Activated CD8-positive, alpha-beta memory T cell treated with anti-CD3 and anti-CD28 coated beads, Interleukin-2, amount 50 U/mL, for 48 hours (primary cell): ENCODE measurements at regions not wholly inside any gene's neighbourhood (a gene's known extent, or its start where the extent isn't known, plus 50 kb on each side); places are given as distances from the start of the nearest gene placed in this dataset.

Experiments
- DNase-seq: peaks from one replicate; pipeline ENCODE4 v3.0.0-alpha.2; 2020

DNA sequence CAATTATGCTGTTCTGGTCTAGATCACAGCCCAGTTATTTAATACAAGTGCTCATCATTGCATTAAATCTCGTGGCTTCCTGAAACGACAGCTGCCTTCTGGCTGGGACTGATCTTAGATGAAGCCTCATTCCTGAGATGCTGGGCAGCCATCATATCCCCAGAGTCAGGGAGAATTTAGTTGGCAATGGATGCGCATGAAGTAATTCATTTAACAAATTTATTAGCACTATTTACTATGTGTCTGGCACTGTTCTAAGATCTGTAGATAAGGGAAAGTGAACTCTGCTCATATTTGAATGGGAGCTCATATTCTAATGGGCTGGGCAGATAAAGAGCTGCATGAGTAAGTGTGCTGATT, 244.7 kb downstream of the KCNS3 start:
- DNase-seq = no peak

DNA sequence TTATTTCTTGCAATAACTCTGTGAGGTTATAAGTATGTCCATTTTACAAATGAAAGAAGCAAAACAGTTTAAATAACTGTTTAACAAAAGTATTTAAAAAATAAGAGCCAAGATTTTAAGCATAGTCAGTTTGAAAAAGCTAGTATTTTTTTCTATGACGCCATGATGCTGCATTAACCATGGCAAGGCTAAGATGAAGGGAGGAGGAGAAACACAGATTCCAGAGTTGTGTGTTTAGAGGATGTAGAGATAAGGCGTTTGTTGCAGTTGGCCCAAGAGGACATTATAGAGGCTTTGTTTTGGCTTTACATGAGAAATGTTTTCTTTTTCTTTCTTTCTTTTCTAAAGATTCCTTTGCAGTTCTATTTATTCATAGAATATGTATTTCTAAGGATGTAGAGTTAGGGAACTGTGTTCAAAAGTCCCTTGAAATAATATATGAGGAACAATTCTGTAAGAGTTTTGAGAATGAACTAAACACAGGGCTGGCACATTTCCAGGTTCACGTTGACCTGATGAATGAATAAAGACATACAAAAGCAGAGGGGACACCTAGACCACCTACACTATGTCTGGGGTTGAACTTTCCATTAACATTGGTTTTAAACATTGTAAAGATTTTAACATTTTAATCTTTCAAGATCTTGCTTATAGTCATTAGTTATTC, 244.2 kb downstream of the KCNS3 start:
- DNase-seq = no peak

DNA sequence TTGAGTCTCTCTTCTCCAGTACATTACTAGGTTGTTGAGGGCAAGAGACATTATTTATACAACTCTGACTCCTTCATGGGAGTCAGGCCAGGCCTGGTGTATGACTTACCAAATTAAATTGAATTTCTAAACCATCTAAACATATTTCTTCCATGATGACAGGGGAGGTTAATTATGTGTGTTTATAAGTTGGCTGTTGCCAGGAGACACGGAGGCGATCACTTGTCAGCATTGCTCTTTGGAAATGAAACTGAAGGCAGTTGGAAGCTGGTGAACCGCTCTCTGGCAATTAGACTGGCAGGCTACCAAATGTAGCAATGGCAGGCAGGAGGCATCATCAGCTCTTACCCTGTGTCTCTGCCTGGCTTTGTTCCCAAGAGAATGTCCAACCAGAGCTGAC, 241.4 kb downstream of the KCNS3 start:
- no peak for DNase-seq

DNA sequence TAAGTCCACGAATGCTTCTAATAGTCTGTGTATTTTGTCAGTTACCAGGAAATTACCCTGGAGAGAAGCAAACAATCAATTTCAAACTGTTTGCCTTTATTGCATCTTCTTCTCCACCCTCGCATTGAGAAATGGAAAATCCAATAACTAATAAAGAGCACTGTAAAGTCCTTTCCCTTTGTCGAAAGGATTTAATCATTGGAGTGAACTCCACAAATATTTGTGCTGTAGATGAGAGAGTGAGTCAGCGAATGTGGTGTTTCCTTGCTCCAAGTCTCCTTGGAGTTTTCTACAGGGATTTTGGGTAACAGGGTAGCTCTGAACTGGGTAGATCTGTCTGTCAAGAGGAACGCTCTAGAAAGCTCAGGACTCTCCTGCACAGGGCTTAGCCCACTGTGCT, 240.2 kb downstream of the KCNS3 start:
- no peak for DNase-seq

DNA sequence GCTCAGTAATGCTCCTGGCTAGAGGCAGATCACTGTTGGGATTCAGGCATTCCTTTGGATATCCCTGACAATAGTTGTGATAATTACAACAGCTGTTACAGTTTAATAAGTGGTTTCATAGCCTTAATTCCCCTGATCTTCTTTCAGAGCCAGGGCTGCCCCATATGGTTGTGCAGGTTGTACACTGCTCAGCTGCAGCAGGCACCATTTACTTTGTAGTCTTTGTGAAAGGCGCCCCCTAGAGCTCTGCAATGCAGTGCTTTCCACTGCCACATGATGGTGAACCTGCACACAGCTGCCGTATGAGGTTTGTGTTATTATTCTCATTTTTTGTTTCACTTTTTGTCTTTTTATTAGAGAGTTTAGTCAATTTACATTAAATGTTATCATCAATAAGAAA, 239.1 kb downstream of the KCNS3 start:
- no peak for DNase-seq

DNA sequence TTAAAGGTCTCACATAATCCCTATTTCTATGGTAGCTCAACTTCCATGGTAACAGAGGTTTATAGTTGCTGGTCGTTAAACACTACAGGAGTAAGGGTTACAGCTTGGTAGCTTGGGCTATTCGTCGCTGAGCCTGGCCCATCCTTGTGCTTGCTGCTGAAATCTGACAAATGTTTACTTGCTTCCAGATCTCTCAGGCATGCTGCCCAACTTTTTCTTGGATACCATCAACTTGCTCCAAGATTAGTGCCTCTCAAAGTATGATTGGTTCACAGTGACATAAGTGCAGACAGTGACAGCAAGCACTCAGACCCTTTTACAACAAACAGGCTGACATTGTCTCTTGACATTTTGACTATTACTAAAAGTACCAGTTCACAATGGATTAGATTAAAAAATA, 231.8 kb downstream of the KCNS3 start:
- no peak for DNase-seq

DNA sequence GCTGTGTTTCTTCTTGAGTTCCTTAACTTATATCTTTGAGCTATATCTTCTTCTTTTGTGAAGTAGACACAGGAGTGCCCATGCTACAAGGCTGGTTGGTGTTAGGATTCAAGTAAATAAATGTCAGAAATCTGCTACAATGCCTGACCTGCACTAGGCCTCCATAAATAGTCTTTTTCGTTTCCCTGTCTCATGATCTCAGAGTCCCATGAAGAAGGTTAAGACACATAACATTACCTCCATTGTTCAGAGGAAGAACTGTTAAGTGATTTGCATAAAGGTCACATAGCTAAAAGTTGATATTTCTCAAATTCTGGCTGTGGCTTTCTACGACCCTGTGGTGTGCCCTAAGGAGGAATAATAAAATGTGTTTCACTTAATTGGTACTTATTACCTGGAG, 228.4 kb downstream of the KCNS3 start:
- no peak for DNase-seq

DNA sequence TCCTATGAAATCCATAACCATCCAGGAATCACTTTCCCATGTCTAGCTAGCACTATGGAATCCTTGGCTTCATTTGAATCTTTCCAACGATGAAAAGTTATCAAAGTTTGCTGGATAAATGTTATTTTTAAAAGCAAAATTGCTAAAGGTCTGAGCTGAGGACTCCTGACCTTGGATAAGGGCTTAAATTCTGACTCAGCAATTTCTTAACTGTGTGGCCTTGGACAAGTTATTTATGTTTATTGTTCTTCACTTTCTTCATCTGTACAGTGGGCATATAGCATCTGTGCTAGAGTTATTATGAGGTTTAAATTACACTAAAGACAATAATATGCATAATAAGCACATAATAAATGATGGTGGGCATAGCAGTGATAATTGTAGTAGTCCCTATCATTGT, 227.5 kb downstream of the KCNS3 start:
- no peak for DNase-seq

DNA sequence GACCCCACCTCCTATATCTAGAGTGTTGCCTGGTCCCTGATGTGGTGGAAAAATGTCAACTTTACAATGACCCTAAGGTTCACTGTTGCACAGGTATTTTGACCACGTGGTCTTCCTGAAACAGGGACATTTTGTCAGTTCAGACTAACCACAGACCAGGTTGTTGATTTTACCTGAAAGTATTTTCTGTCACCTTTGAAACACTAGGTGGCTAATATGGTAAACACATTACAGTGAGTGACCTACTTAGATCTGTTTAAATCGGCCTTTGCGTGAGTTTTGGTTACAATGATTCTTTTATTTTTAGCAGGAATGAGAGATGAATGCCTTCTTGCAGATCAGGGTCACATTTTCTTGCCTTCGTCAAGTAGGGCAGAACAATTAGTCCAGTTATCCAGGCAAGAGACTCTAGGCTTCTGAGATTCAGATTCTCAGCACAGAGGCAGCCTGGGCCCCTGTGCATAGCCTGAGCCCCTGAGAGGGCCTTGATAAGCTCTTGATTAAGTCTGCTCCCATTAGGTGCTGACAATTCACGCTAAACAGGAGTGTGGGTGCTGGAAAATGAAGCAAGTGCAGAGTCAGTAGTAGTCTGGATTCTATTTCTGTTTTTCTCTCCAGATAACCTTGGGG, 226.2 kb downstream of the KCNS3 start:
- DNase-seq = no peak

DNA sequence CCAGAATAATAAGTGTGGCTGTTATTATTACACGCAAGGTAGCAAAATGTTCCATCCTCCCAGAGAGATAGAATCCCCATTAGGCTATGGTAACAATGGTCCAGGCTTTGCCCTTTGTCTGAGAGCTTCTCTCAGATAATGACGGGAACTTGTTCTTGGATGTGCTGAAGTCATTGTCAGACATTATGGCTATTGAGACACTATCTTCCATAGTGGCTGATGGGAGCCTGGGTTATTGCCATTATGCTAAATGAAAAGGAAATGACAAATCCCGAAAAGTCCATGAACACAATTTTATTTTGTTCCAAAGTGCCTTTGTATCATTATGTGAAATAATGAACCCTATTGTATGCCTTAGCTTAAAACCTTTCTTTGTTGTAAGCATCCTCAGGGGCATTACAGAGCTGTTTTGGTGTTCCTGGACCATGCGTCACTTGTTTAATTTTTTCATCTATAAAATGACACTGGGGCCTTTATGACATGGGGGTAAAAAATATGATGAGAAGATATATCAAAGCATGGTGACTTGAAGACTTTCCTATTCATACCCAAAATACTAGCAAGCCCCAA, 218.5 kb downstream of the KCNS3 start:
- DNase-seq = no peak

DNA sequence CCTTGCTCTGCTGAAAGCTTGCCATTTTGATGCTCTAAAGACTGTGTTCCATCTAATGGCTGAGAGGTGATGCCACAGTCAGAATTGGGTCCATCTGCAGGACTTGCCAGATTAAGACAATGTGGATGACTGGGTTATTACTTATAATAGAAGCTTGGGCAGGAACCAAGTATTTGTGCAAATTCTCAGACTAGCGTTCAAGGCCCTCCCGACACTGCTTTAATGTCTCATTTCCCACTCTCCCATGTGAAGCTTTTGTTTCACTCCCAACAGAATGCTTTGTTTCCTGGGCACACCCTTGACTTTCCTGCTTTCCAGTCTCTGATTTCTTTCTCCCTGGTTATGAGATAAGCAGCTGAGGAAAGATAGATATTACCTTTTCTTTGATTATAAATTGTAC, 215.8 kb downstream of the KCNS3 start:
- no peak for DNase-seq

DNA sequence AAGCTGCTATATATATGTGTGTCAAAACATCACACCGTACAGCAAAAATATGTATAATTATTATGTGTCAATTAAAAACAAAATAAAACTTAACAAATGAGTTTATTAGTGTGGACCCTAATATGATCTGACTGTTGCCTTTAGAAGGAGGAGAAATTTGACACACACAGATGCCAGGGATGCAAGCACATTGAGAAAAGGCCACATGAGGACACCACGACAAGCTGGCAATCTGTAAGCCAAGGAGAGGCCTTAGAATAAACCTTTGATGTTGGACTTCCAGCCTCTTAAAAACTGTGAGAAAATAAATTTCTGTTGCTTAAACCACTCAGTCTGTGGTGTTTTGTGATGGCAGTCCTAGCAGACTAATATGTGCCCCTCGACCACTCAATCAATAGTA, 214.7 kb downstream of the KCNS3 start:
- no peak for DNase-seq

DNA sequence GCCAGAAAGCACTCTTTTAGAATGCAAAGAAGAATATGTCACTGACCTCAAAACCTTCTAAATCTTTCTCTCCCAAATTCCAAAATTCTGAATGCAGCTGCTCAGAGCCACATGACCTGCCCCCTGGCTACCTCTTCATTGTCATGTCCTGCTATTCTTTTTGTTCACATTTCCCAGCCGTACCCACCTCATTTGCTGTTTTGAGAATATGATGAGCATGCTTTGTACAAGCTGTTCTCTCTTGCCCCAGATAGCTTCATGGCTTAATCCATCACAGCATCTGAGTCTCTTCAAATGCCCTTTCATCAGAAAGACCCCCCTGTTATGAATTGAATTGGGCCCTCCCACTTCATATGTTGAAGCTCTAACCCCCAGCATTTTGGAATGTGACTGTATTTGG, 214.3 kb downstream of the KCNS3 start:
- no peak for DNase-seq

DNA sequence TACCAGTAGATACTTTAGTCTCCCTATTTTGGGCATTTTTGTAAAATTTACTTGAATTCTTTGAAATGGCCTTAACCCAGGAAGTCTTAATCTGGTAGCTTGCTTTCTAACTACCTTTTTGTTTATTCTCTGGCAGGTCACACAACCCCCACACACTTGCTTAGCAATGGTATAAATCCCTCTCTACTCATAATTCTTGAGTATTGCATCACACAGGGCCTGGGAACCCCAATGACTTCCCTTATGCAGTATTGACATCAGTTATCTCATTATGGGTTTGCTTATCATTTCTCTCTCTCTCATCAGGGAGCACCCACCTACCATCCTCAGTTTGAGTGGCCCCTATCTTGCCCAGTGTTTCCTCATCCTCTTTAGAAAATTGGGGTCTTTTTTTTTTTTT, 207.1 kb downstream of the KCNS3 start:
- DNase-seq = no peak

DNA sequence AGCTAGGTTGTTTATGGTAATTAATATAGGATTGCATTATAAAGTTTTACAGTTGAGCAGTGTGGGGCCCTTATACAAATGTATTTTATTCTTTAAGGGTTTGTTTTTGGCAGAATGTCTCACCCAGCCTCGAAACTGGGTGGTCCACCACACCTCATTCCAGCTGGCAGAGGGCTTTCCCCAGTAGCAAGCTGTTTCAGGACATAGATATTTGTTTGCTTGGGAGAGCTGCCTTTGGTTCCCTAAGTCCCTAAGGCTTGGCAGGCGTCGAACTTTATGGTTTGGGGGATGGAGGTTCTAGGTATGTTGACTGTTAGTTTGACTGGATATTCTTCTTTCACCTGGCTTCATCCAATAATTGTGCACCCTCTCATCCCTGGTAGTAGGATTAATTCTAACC, 205.9 kb downstream of the KCNS3 start:
- DNase-seq = no peak

DNA sequence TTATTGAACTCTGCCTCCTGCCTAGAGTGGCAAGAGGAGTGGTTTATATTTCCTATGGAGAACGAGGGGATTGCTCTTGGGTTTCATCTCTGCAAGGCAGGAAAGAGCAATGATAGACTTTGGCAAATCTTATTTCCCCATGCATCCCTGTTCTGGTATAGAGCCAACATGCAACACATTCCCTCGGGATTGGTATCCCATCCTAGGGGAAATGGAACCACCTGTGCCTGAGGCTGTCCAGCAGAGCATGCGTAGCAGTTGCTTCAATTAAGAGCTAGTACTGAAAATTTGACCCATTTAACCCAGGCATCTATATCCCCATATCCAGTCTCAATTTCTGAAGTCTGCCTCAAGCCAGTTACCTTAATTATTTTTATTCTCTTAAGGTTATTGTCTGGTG, 205.3 kb downstream of the KCNS3 start:
- no peak for DNase-seq

DNA sequence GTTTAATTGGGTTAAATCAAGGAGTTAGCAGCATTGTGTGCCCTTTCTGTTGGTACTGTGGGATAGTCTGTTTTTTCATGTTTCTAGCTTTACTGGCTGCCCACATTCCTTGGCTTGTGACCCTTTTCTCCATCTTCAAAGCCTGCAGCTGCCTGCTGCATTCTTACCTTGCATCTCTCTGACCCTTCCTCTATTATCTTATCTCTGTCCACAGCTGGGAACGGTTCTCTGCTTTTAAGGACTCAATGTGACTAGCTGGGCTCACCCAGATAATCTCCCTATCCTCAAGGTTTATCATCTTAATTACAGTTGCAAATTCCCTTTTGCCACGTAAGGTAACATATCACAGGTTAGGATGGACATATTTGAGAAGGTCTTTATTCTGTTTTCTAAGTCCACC, 199.7 kb downstream of the KCNS3 start:
- no peak for DNase-seq

DNA sequence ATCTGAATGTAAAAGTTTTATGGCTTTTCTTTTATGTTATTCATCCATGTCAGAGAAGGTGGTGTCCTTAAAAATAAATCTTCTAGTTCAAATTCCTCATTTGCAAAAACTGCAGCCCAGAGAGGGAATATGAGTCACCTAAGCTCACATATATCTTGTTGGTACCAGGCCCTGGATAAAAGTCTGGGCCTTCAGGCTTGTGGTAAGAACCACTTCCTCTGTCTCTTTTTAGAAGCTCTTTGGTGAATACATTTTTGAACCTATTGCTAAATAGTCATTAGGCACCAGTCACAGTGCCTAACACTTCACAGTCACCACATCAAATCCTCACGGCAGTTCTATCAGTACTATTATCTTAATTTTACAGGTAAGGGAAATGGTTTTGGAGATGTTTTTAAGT, 199.2 kb downstream of the KCNS3 start:
- no peak for DNase-seq

DNA sequence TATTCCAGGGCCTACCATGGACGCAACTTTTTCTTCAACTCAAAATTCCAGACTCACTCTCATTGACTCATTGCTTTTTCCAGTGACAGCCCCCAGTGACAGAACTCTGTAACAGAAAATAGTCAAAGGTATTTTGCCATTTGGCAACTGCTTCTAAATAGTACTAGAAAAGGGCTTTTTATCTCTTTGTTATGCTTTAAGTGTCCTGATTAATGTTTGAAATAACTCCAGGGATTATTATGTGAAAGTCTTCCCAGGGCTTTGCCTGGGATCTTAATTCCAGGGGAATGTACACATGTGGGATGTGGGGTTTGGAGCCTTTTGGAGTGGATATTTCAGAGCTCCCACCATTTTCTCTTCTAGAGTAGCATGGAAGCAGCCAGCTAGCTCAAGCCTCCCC, 198.8 kb downstream of the KCNS3 start:
- DNase-seq = no peak

DNA sequence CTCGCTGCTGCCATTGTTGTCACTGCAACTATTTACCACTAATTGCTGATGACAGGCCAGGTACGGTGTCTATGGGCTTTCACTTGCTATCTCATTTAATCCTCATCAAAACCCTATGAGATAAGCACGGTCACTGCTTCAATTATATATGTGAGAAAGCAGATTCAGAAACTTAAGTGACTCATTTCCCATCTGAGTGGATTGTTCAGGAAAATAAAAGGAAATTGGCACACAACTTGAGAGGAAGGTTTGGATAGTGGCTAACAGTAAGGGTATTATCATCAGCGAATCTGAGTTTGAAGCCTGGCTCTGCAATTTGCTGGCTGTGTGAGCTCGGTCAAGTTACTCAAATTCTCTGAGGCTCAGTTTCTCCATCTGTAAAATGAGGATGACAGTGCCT, 196.0 kb downstream of the KCNS3 start:
- DNase-seq = no peak

DNA sequence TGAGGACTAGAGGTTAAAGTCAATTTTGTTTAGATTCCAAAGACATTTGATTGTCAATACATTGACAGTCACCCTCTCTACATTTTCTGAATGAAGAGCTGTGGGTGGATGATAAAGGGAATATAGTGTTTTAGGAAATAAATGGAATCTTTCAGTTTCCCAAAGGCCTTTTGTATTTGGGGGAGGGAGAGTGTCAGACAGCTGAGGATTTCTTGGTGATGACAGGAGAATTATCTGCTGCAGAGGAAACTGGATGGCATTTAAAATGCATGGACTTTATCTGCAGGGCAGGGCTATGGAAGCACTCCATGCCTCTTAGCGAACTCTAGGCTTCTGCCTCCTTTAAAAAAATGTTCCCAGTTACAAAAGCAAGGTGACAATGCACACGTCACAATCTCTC, 195.1 kb downstream of the KCNS3 start:
- no peak for DNase-seq

DNA sequence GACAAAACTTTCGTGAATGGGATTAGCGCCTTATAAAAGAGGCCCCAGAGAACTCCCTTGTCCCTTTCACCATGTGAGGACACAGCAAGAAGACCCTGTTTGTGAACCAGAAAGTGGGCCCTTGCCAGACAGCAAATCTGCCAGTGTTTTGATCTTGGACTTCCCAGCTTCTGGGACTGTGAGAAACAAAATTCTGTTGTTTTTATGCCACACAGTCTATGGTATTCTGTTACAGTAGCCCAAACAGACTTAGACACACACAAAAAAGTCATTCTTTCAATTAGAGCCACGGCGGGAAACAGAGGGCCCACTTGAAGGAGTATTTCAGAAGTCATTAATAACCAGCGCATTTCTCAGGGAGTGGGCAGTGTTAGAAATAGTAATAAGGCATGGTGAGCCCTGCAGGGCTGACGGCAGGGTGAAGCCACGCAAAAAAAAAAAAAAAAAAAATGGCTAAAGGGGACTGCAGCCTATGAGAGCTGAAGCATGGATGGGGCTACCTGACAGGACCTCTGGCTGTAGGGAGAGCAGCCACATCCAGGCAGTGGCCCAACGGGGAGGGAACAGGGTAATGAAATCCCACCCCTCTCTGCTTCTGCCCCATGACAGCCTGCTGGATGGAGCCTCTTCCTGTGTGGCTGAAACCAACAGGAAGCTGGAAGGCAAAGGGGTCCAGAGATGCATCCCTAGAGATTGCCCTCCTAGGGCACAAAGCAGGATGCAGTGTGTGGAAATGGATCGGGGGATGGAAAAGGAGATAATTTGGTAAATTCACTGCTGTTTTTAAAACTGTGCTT, 189.3 kb downstream of the KCNS3 start:
- no peak for DNase-seq

DNA sequence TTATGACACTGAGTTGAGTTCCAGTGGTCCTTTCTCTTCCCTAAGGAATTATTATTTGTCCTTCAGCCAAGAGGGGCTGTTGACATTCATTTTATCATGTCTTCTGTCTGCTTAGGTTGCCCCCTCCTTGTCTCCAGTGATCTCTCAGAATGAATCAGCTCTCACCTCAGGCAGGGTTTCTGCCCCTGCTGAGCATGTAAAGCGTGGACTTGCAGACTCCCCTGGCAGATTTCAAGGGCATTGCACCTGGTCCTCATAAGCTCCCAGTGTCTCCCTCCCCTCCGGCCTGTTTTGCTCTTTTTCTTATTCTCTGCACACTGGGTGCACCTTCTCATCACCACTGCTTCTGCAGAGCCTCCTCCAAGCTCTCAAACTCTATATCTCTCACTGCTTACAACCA, 188.4 kb downstream of the KCNS3 start:
- no peak for DNase-seq

DNA sequence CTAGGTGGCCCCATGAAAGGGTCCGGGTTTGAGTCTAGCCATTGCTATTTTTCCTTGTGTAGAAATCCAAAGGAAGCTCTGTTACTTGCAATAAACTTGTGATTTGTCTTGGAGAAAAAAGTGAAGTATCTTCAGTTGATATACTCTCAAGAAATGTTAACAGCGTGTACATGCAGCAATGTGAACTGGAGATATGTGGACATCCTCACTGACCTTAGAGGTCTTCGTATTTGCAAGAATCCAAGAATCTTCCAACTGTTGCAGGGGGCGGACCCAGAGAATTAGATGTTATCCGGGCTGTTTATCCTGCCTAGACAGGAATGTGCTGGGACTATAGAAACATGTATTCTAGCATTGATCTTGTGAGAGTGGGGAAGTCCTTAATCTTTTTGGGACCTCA, 187.6 kb downstream of the KCNS3 start:
- DNase-seq = no peak
